WTC11 (cell line): ENCODE measurements at regions not wholly inside any gene's neighbourhood (a gene's known extent, or its start where the extent isn't known, plus 50 kb on each side); places are given as distances from the start of the nearest gene placed in this dataset.

ENCODE experiments used
- ATAC-seq: fragments of 200-7000 bp; cut with Tn5 transposase; 2 replicates; pipeline ENCODE4 v1.10.0; 2021; ENCODE audit warnings: mild to moderate bottlenecking, moderate library complexity
- CTCF ChIA-PET: fragments of 300-600 bp; sonication (Branson Sonifier 250); formaldehyde crosslinking; loops from one replicate; lab custom pipeline; 2021; ENCODE audit warnings: antibody characterized with exemption; lab: Charles Lee
- POLR2A ChIA-PET: fragments of 350-600 bp; sonication (Branson Sonifier 250); formaldehyde crosslinking; loops from one replicate; lab custom pipeline; 2021; ENCODE audit warnings: antibody characterized with exemption; lab: Charles Lee
- DNase-seq: peaks from one replicate; pipeline ENCODE4 v3.0.0; 2021; ENCODE audit warnings: low spot score
- H3K27ac Mint-ChIP-seq: 2 replicates; pipeline ENCODE4 v1.8.0; 2021; ENCODE audit warnings: mixed read lengths
- H3K27me3 Mint-ChIP-seq: 2 replicates; pipeline ENCODE4 v1.8.0; 2021; ENCODE audit warnings: low read depth, mild to moderate bottlenecking, moderate library complexity, mixed read lengths
- H3K36me3 Mint-ChIP-seq: 2 replicates; pipeline ENCODE4 v1.8.0; 2021; ENCODE audit warnings: mixed read lengths
- H3K4me1 Mint-ChIP-seq: 2 replicates; pipeline ENCODE4 v1.8.0; 2022; ENCODE audit warnings: mixed read lengths
- H3K4me3 Mint-ChIP-seq: 2 replicates; pipeline ENCODE4 v1.8.0; 2021; ENCODE audit warnings: mild to moderate bottlenecking, moderate library complexity, mixed read lengths
- H3K9me3 Mint-ChIP-seq: 2 replicates; pipeline ENCODE4 v1.8.0; 2021; ENCODE audit warnings: mixed read lengths
- ATF3 ChIP-seq: sonication (generic); formaldehyde crosslinking; conservative IDR thresholded peaks from 2 replicates; pipeline ENCODE4 v1.8.1; 2022; ENCODE audit warnings: mild to moderate bottlenecking, missing genetic modification reagents
- CDX4 ChIP-seq: fragments of 250-450 bp; sonication (Bioruptor Pico); IDR thresholded peaks from 2 replicates; pipeline ENCODE4 v1.9.0; 2021; ENCODE audit warnings: moderate library complexity, mild to moderate bottlenecking, inconsistent platforms, borderline replicate concordance
- E2F5 ChIP-seq: sonication (generic); formaldehyde crosslinking; IDR thresholded peaks from 2 replicates; pipeline ENCODE4 v1.8.1; 2022; ENCODE audit warnings: mild to moderate bottlenecking, moderate library complexity, missing genetic modification reagents
- FOXP1 ChIP-seq: sonication (generic); formaldehyde crosslinking; IDR thresholded peaks from 2 replicates; pipeline ENCODE4 v1.8.0; 2022; ENCODE audit warnings: missing genetic modification reagents, mild to moderate bottlenecking, moderate library complexity, borderline replicate concordance
- FOXP4 ChIP-seq: sonication (generic); formaldehyde crosslinking; IDR thresholded peaks from 2 replicates; pipeline ENCODE4 v1.8.0; 2022; ENCODE audit warnings: mild to moderate bottlenecking, missing genetic modification reagents
- IRF2 ChIP-seq: sonication (generic); formaldehyde crosslinking; IDR thresholded peaks from 2 replicates; pipeline ENCODE4 v1.8.0; 2022; ENCODE audit warnings: low read depth, missing genetic modification reagents, borderline replicate concordance
- MAX ChIP-seq: sonication (generic); formaldehyde crosslinking; IDR thresholded peaks from 2 replicates; pipeline ENCODE4 v1.8.0; 2022; ENCODE audit warnings: mild to moderate bottlenecking, missing genetic modification reagents
- MYBL2 ChIP-seq: sonication (generic); formaldehyde crosslinking; IDR thresholded peaks from 2 replicates; pipeline ENCODE4 v1.8.1; 2023; ENCODE audit warnings: mild to moderate bottlenecking, moderate library complexity, missing genetic modification reagents
- NFE2L1 ChIP-seq: sonication (generic); formaldehyde crosslinking; IDR thresholded peaks from 2 replicates; pipeline ENCODE4 v1.8.1; 2023; ENCODE audit warnings: missing genetic modification reagents
- PRDM15 ChIP-seq: sonication (generic); formaldehyde crosslinking; IDR thresholded peaks from 2 replicates; pipeline ENCODE4 v1.8.0; 2022; ENCODE audit warnings: missing genetic modification reagents
- SMAD3 ChIP-seq: sonication (generic); formaldehyde crosslinking; IDR thresholded peaks from 2 replicates; pipeline ENCODE4 v1.8.0; 2022; ENCODE audit warnings: missing genetic modification reagents, mild to moderate bottlenecking, borderline replicate concordance
- SOX15 ChIP-seq: fragments of 250-450 bp; sonication (Bioruptor Pico); IDR thresholded peaks from 2 replicates; pipeline ENCODE4 v1.9.0; 2021; ENCODE audit warnings: mild to moderate bottlenecking
- STAT6 ChIP-seq: sonication (generic); formaldehyde crosslinking; conservative IDR thresholded peaks from 2 replicates; pipeline ENCODE4 v1.8.1; 2023; ENCODE audit warnings: mild to moderate bottlenecking, low read depth, missing genetic modification reagents, moderate library complexity
- TEAD1 ChIP-seq: sonication (generic); formaldehyde crosslinking; IDR thresholded peaks from 2 replicates; pipeline ENCODE4 v1.8.0; 2022; ENCODE audit warnings: mild to moderate bottlenecking, missing genetic modification reagents
- USF2 ChIP-seq: sonication (generic); formaldehyde crosslinking; IDR thresholded peaks from 2 replicates; pipeline ENCODE4 v1.8.1; 2023; ENCODE audit warnings: mild to moderate bottlenecking, missing genetic modification reagents, moderate library complexity
- ZBTB21 ChIP-seq: sonication (generic); formaldehyde crosslinking; IDR thresholded peaks from 2 replicates; pipeline ENCODE4 v1.8.1; 2023; ENCODE audit warnings: mild to moderate bottlenecking, missing genetic modification reagents, borderline replicate concordance
- ZBTB43 ChIP-seq: sonication (generic); formaldehyde crosslinking; IDR thresholded peaks from 2 replicates; pipeline ENCODE4 v1.8.1; 2023; ENCODE audit warnings: mild to moderate bottlenecking, missing genetic modification reagents
- ZNF317 ChIP-seq: sonication (generic); formaldehyde crosslinking; IDR thresholded peaks from 2 replicates; pipeline ENCODE4 v1.8.1; 2023; ENCODE audit warnings: low read depth, mild to moderate bottlenecking, moderate library complexity, missing genetic modification reagents, borderline replicate concordance
- ZNF532 ChIP-seq: fragments of 250-450 bp; sonication (Bioruptor Pico); IDR thresholded peaks from 2 replicates; pipeline ENCODE4 v1.9.0; 2021; ENCODE audit warnings: mild to moderate bottlenecking, borderline replicate concordance

- Mint-ChIP-seq H3K4me1 (no peaks in the 10 kb centered on the region), H3K4me3 (no peak overlapping the region), H3K27me3 (no peaks in the 10 kb centered on the region), H3K9me3 (peaks cover 14% of the 10 kb centered on the region), H3K36me3 (no peaks in the 10 kb centered on the region), H3K27ac (no peak overlapping the region)
- ChIA-PET CTCF (no interaction called here), POLR2A (no interaction called here)
- ATAC-seq = no peak
- no peak for DNase-seq
- TF ChIP-seq ATF3 (no peak), IRF2 (CRISPR knock-in tag) (no peak), CDX4 (no peak), ZBTB21 (CRISPR knock-in tag) (no peak), PRDM15 (no peak), SOX15 (no peak), TEAD1 (CRISPR knock-in tag) (no peak), FOXP4 (CRISPR knock-in tag) (no peak), SMAD3 (no peak), USF2 (no peak), FOXP1 (no peak), STAT6 (CRISPR knock-in tag) (no peak), NFE2L1 (CRISPR knock-in tag) (no peak), E2F5 (CRISPR knock-in tag) (no peak), MAX (CRISPR knock-in tag) (no peak), ZNF532 (no peak), MYBL2 (CRISPR knock-in tag) (no peak), ZBTB43 (CRISPR knock-in tag) (no peak), ZNF317 (no peak)
Observed at GRCh38 chr5:2214910-2215590, 332.3 kb upstream of the IRX4 start.
